ENCODE measurements at regions not wholly inside any gene's neighbourhood (a gene's known extent, or its start where the extent isn't known, plus 50 kb on each side); places are given as distances from the start of the nearest gene placed in this dataset.

- no peak for TF ChIP-seq CTCF (tag by site-specific recombination; IDR thresholded peaks at IDR 0.05)
- TF ChIP-seq SETDB1 (IDR thresholded peaks at IDR 0.05; ENCODE audit: insufficient read length, low read length) = no peak
- TF ChIP-seq ZNF521 (tag by site-specific recombination; IDR thresholded peaks at IDR 0.05) = no peak
- no peak for TF ChIP-seq REST (tag by site-specific recombination; IDR thresholded peaks at IDR 0.05)
- no peak for TF ChIP-seq ZNF510 (tag by site-specific recombination; IDR thresholded peaks at IDR 0.05; ENCODE audit: insufficient replicate concordance)
- TF ChIP-seq ZBTB44 (tag by site-specific recombination; IDR thresholded peaks at IDR 0.05) = no peak
- no peak for TF ChIP-seq ZNF16 (tag by site-specific recombination; IDR thresholded peaks at IDR 0.05; ENCODE audit: low read depth)
- TF ChIP-seq KLF10 (tag by site-specific recombination; IDR thresholded peaks at IDR 0.05) = no peak
- TF ChIP-seq ZBTB11 (tag by site-specific recombination; conservative IDR thresholded peaks at IDR 0.05; ENCODE audit: low read depth) = no peak
- TF ChIP-seq ZNF133 (tag by site-specific recombination; IDR thresholded peaks at IDR 0.05) = no peak
Measured at GRCh38 chr17:77558846-77559626, 399.5 kb upstream of the TNRC6C start.
